Right cardiac atrium (tissue), 5 donors: ENCODE measurements at regions not wholly inside any gene's neighbourhood (a gene's known extent, or its start where the extent isn't known, plus 50 kb on each side); places are given as distances from the start of the nearest gene placed in this dataset.
A peak's percentile ranks its signal among the peaks of the same experiment; 100 is the strongest.
"Not testable (repeated sequence)": the region's sequence is repeated elsewhere in the genome, so short reads cannot be mapped to it uniquely, and the experiment has no call there.

Source experiments
- ATAC-seq, 2 donors: fragments of 200-7000 bp; cut with Tn5 transposase; one replicate each; pipeline versions ENCODE4 v1.8.0 to v1.9.1; 2020; ENCODE audit warnings: moderate library complexity in 2 of 2, mild to moderate bottlenecking in 1 of 2
- DNase-seq, 3 donors: peaks; one replicate each; pipeline ENCODE4 v3.0.0-alpha.2; 2020
- H3K27ac ChIP-seq: one replicate; pipeline ENCODE4 v1.5.1; 2013; ENCODE audit warnings: mild to moderate bottlenecking, low read length, control low read depth, moderate library complexity
- H3K27me3 ChIP-seq: one replicate; pipeline ENCODE4 v1.6.1; 2013; ENCODE audit not compliant: control insufficient read depth, insufficient read depth
- H3K4me1 ChIP-seq: one replicate; pipeline ENCODE4 v1.6.1; 2013; ENCODE audit warnings: low read length; ENCODE audit not compliant: control insufficient read depth, insufficient read depth
- H3K4me3 ChIP-seq: one replicate; pipeline ENCODE4 v1.5.1; 2013; ENCODE audit warnings: low read length, control low read depth
- H3K9me3 ChIP-seq: one replicate; pipeline ENCODE4 v1.6.1; 2013; ENCODE audit warnings: low read length; ENCODE audit not compliant: control insufficient read depth
- WGBS: extraction: QIAGEN DNeasy Blood & Tissue Kit; methylation state at CpG from one replicate; pipeline ENCODE4 v1.1.7; 2013; 5-methylcytosine and 5-hydroxymethylcytosine counted together
- intact Hi-C, 4 donors: fragments of 100-400 bp; cut with DNase I; formaldehyde crosslinking; loops; one replicate each; pipeline versions ENCODE4 v1.11.0 to v1.14.0; 2022 to 2023
- donor health status: healthy with polysubstance abuse.
- donor health status: DM: no; HTN: yes; CAD: no.
- donor health status: DM: no; HTN: no; CAD: no.
- donor health status: DM: no; HTN: yes; CAD: no; lungs with severe emphysema.
- donor health status: DM: yes; HTN: yes; CAD: no.

DNA sequence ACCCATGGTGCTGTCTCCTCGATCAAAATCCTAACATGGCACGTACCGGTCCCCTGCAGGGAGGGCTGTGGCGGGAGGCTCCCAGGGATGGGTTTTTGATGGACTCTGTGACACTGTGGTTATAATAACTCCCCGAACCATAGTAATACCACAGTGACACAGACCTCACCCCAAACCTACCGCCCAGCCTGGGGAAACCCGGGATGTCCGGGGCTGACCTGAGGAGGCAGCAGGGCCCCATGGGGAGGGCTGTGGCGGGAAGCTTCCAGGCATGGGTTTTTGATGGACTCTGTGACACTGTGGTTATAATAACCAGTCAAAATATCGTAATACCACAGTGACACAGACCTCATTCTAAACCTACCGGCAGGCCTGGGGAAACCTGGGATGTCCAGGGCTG is 378.0 kb downstream of the TMEM121 start:
- ATAC-seq (no peak), DNase-seq (no peak)
- intact Hi-C loops, result loop anchor here in 1 of 4 donors (2.0 kb wide), 1 partner anchor 14 kb away; no protein-coding TSS in a partner anchor
- Histone ChIP-seq H3K4me3 (no peak overlapping the region), H3K27me3 (no peaks in the 10 kb centered on the region), H3K27ac (no peak overlapping the region), H3K4me1 (no peaks in the 10 kb centered on the region), H3K9me3 (no peaks in the 10 kb centered on the region)
- WGBS, result 76% methylated on average over 11 of the region's 11 CpGs

DNA sequence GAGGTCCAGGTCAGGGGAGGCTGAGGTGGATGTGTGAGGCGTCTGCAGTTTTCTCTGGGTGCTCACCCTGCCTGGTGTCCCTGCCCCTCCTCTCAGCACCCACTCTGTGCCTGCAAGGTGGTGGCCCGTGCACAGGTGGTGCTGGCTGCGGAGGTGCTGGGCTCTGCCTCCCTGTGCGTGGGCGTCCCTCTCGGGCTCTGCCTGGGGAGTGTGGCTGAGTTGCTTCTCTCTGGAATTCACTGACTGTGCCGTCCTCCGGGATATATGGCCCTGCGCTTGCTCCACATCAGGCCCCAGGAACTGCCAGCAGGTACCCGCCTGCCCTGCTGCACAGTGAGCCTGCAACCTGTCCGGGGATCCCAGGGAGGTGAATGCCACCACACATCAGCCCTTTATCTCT is 379.1 kb downstream of the TMEM121 start:
- 78% methylated on average over 11 of the region's 11 CpGs for WGBS
- H3K9me3 ChIP-seq, result no peaks in the 10 kb centered on the region
- H3K27ac ChIP-seq, result no peak overlapping the region
- no peak overlapping the region for H3K4me3 ChIP-seq
- no peaks in the 10 kb centered on the region for H3K4me1 ChIP-seq
- no peak for ATAC-seq
- H3K27me3 ChIP-seq, result no peaks in the 10 kb centered on the region
- intact Hi-C loops, result loop anchor here in 1 of 4 donors (2.0 kb wide), 1 partner anchor 13 kb away; no protein-coding TSS in a partner anchor
- DNase-seq, result peak in 1 of 3 donors; percentile 2

DNA sequence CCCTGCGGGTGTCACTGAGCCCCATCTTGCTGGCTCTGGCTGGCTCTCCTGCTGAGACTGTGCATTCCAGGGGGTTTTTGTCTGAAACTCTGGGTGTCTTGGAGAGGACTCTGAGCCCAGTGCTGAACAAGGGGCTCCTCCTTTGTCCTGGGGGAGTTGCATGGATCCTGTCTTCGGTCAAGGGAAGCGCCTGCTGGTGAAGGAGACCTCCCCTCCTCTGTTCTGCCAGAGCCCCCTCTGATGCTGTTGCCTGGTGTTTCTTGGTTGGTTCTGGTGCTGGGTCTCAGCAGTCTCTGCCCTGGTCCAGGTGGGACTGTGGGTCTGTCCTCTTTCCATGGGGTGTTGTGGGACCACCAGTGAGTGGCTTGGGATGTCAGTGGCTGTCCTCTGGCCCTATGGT is 380.9 kb downstream of the TMEM121 start:
- Histone ChIP-seq H3K4me1 (no peaks in the 10 kb centered on the region), H3K9me3 (no peaks in the 10 kb centered on the region), H3K27ac (no peak overlapping the region), H3K4me3 (no peak overlapping the region), H3K27me3 (no peaks in the 10 kb centered on the region)
- peak in 1 of 3 donors; percentile 2 for DNase-seq
- intact Hi-C loops, result no loop called here
- WGBS, result 87% methylated on average over 3 of the region's 3 CpGs
- ATAC-seq, result no peak

DNA sequence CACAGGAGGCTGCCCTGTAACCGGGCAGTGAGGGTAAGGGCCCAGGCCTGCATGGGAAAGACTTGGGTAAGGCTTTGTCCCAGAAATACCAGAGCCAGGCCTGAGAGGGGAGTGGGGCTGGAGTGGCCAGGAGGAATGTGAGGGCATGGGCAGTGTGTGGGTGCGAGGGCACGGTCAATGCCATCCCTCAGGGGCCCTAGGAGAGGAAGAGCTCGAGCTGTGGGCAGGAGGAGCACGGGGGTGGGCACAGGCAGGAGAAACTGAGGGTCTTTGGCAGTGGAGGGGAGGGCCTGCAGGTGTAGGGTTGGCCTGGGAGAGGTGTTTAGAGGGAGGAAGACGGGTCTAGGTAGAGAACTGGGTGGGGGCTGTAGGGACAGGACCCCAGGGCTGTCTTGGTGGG is 381.6 kb downstream of the TMEM121 start:
- no peak for ATAC-seq
- Histone ChIP-seq H3K27ac (no peak overlapping the region), H3K9me3 (no peaks in the 10 kb centered on the region), H3K4me3 (no peak overlapping the region), H3K4me1 (no peaks in the 10 kb centered on the region), H3K27me3 (no peaks in the 10 kb centered on the region)
- WGBS, result 60% methylated on average over 6 of the region's 6 CpGs
- intact Hi-C loops, result no loop called here
- peak in 2 of 3 donors; percentile 10 to 29 for DNase-seq

DNA sequence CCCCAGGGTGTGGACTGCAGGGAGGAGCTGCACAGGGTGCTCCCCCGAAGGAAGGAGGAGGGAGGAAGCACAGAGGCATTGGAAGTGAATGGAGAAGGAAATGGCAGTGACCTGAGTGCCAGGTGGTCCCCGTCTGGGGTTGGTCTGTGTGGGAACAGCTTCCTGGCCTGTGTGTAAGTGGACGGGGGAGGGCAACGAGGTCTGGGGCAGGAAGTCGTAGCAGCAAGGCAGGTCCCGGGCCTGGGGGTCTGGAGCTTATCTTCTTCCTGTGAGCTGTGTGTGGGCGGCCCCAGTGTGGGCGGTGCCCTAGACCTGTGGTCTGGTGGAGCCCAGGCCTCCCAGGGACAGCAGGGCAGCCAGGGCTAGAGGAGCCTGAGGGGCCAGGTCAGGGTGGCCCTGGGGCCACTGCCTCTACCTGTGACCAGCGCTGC is 382.1 kb downstream of the TMEM121 start:
- Histone ChIP-seq H3K4me1 (no peaks in the 10 kb centered on the region), H3K9me3 (no peaks in the 10 kb centered on the region), H3K27me3 (no peaks in the 10 kb centered on the region), H3K27ac (no peak overlapping the region), H3K4me3 (no peak overlapping the region)
- intact Hi-C loops, result no loop called here
- ATAC-seq (no peak), DNase-seq (peak in 2 of 3 donors; percentile 4 to 26)
- 64% methylated on average over 9 of the region's 9 CpGs for WGBS

DNA sequence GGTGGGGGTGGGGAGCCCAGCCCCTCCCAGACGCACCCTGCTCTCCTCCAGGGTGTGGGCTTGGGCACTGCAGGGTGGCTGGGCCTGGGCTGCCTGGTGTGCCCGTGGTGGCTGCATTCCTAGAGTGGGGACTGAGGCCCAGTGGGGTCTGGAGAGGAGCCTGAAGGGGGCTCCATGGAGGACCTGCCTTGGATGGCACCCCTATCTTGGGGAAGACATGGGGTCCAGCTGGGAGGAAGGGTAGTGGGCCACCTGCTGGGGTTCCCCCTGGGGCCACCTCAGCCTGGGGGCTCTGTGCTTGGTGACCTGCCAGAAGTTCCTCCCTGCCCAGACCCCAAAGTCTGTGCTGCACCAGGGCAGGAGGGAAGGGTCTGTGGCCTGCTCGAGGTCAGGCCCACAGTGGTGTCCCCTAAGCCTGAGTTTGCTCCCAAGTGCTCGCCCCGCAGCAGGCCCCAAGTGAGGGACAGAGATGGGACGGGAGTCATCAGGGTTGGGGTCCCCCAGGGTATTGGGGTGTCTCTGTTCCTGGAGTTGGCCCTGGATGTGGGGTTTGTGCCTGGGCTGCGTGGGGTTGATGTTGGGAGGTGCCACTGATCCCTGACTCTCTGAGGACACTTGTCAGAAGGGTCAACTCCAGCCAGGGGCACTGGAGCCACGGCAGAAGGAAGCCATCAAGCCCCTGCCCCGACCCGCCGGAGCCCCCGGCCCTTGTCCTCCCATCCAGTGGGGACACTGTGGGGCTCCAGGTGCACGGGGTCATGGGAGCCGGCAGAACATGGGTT is 382.9 kb downstream of the TMEM121 start:
- no peak for ATAC-seq
- Histone ChIP-seq H3K4me3 (no peak overlapping the region), H3K4me1 (no peaks in the 10 kb centered on the region), H3K9me3 (no peaks in the 10 kb centered on the region), H3K27me3 (no peaks in the 10 kb centered on the region), H3K27ac (no peak overlapping the region)
- intact Hi-C loops, result no loop called here
- WGBS, result 70% methylated on average over 14 of the region's 14 CpGs
- DNase-seq, result peak in 2 of 3 donors; percentile 21

DNA sequence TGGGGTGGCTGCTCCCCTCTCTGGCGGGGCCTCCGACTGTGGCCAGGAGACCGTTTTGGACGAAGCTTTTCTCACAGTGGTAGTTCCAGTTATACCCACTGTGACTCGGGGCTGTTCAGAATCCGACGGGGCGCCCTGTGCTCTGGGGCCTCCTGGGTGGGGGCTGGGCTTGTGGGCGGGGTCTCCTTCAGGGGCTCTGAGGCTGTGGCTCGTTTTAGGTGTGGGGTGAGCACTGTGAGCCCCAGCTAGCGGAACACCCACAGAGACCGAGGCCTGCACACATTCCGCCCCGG is 383.4 kb downstream of the TMEM121 start:
- H3K9me3 ChIP-seq, H3K4me3 ChIP-seq, H3K27me3 ChIP-seq, H3K27ac ChIP-seq, ATAC-seq, H3K4me1 ChIP-seq, intact Hi-C loops: not testable (repeated sequence)
- peak in 2 of 3 donors; percentile 20 to 23 for DNase-seq
- 71% methylated on average over 14 of the region's 14 CpGs for WGBS

DNA sequence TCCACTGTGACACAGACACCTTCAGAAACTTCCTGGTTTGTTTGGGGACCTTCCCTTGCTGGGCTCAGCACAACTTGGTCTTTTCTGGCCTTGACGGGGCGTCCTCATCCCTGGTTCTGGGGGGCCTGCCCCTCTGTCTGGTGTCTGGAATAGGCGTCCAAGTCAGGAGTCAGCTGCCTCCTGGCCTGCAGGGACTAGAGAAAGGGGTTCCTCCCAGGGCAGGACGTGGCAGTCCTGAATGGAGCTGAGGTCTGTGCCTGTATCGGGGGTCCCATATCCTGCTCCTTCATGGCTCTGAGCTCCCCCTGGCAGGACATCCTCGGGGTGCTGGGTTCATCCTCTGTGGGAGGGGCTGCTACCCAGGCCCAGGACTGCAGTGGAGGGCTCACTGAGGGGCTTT is 384.0 kb downstream of the TMEM121 start:
- Histone ChIP-seq H3K9me3 (no peaks in the 10 kb centered on the region), H3K4me3 (no peak overlapping the region), H3K27ac (no peak overlapping the region), H3K27me3 (no peaks in the 10 kb centered on the region), H3K4me1 (no peaks in the 10 kb centered on the region)
- ATAC-seq (no peak), DNase-seq (peak in 2 of 3 donors; percentile 2 to 11)
- 62% methylated on average over 6 of the region's 6 CpGs for WGBS
- intact Hi-C loops, result no loop called here

DNA sequence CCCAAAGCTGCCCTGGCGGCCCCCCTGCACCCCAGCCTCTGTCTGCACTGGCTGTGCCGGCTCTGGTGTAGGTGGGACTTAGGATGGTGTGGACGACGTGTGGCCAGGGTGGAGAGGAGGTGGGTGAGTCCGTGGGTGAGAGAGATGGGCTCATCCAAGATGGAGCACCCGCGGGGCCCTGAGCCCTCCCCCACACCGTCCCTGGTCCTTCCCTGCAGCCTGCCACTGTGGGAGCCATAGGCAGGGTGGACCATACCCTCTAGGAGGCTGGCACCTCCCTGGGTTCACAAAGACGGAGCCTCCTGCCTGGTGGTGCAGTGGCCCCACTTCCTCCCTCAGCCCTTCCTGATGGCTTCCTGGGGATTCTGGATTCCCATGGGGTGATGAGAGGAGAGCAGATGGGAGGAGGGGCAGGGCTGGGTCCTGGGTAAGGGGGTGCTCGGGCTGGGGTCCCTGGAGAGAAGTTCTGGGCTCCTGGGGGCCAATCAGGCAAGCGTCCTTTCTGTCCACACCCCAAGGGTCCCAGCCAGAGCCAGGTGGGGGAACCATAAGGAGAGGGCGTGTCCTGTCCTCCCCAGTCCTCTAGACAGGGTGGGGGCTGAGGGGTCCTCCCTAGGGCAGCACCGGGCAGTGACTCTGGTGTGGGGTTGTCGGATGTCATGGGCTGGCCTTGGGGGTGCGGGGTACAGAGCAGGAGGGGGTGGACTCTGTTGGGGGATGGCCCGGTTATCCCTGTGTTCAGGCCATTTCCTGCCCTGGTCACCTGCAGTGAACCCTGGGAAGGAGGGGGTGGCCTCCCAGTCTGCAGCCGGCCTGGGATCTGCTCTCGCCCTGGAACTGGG is 384.8 kb downstream of the TMEM121 start:
- 72% methylated on average over 18 of the region's 18 CpGs for WGBS
- Histone ChIP-seq H3K9me3 (no peaks in the 10 kb centered on the region), H3K4me1 (no peaks in the 10 kb centered on the region), H3K27me3 (no peaks in the 10 kb centered on the region), H3K27ac (no peak overlapping the region), H3K4me3 (no peak overlapping the region)
- ATAC-seq, result no peak
- DNase-seq, result peak; percentile 4 to 20 (median 7)
- intact Hi-C loops, result no loop called here

DNA sequence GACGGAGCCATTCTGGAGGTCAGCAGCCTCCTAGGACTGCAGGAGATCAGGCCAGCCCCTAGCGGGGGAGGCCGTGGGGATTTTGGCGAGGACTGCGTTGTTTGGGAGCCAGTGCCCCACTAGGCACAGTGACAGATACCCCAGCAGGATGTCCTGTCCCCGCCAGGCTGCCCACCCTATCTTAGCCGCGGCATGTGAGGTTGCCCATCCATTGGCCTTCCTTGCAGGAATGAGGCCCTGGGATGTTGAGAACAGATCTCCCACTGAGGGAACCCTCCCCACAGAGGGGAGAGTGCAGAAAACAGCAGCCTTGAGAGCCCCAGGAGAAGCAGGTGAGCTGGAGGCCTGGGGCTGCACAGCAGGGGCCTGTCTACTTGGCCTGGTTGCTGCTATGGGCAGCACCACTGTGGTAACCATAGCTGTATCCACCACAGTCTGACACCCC is 385.5 kb downstream of the TMEM121 start:
- H3K4me3 ChIP-seq, H3K4me1 ChIP-seq, ATAC-seq, H3K27ac ChIP-seq, H3K27me3 ChIP-seq, intact Hi-C loops, H3K9me3 ChIP-seq: not testable (repeated sequence)
- 85% methylated on average over 8 of the region's 8 CpGs for WGBS
- peak; percentile 1 to 21 (median 6) for DNase-seq

DNA sequence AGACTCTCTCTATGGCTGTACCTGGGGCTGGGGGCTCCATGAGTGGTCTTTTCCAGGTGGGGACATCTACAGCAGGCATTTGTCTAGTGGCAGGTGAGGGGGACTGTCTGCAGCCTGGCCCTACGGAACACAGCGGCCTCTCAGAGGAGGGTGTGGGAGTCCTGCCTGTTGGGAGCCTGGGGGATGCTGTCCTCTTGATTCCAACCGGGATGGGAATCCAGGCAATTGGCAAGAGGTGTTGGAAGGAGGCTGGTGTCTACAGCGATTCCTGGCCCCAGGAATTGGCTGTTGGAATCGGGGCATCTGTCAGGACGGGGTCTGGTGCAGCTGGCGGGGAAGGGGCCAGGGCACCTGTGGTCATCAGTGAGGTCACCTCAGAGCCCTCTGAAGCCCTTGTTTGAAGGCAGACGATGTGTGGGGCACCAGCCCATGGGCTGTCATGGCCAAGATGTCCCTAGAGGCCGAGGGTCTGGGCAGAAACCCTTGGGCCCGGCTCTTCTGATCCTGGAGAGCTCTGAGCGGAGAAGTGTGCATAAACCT is 386.3 kb downstream of the TMEM121 start:
- intact Hi-C loops, result no loop called here
- Histone ChIP-seq H3K4me3 (no peak overlapping the region), H3K9me3 (no peaks in the 10 kb centered on the region), H3K27me3 (no peaks in the 10 kb centered on the region), H3K27ac (no peak overlapping the region), H3K4me1 (no peaks in the 10 kb centered on the region)
- DNase-seq (peak; percentile 2 to 17 (median 6)), ATAC-seq (no peak)
- 79% methylated on average over 11 of the region's 11 CpGs for WGBS
